Transverse colon (tissue), 4 donors: ENCODE measurements at regions not wholly inside any gene's neighbourhood (a gene's known extent, or its start where the extent isn't known, plus 50 kb on each side); places are given as distances from the start of the nearest gene placed in this dataset.

Experiments used
- DNase-seq: peaks from one replicate; pipeline ENCODE4 v3.0.0-alpha.2; 2019
- H3K27ac ChIP-seq, 4 donors: fragments of 200-600 bp; sonication (generic); 2 replicates each; pipeline ENCODE4 v1.5.1; 2016 to 2018; ENCODE audit warnings: inconsistent platforms in 4 of 4
- H3K27me3 ChIP-seq: fragments of 200-600 bp; sonication (generic); 2 replicates; pipeline ENCODE4 v1.5.1; 2017; ENCODE audit warnings: inconsistent platforms
- H3K36me3 ChIP-seq, 4 donors: fragments of 200-600 bp; sonication (generic); 2 replicates each; pipeline ENCODE4 v1.5.1; 2017 to 2019; ENCODE audit warnings: inconsistent platforms in 4 of 4
- H3K4me1 ChIP-seq, 4 donors: fragments of 200-600 bp; sonication (generic); 2 replicates each; pipeline ENCODE4 v1.5.1; 2017 to 2020; ENCODE audit warnings: inconsistent platforms in 4 of 4
- H3K4me3 ChIP-seq, 4 donors: fragments of 200-600 bp; sonication (generic); 1 replicate in 1 of 4; 2 replicates in 3 of 4; pipeline versions ENCODE4 v1.5.1 to v1.6.1; 2017 to 2019; ENCODE audit warnings: inconsistent platforms in 4 of 4
- H3K9me3 ChIP-seq, 2 donors: fragments of 200-600 bp; sonication (generic); 2 replicates each; pipeline ENCODE4 v1.5.1; 2017 to 2019; ENCODE audit warnings: inconsistent platforms in 2 of 2
- CTCF ChIP-seq, 5 experiments: fragments of 200-600 bp in 3 of 5; fragments of 450-650 bp in 2 of 5; sonication (generic) in 3 of 5; IDR thresholded peaks; 1 replicate in 2 of 5; 2 replicates in 3 of 5; pipeline ENCODE4 v1.5.1; 2016 to 2017; ENCODE audit warnings: antibody characterized with exemption in 5 of 5, inconsistent platforms in 3 of 5, mild to moderate bottlenecking in 2 of 5, moderate library complexity in 1 of 5
- EP300 ChIP-seq: sonication (generic); formaldehyde crosslinking; IDR thresholded peaks from one replicate; pipeline ENCODE4 v1.6.1; 2017; ENCODE audit warnings: antibody characterized with exemption, low read depth
- POLR2A ChIP-seq: fragments of 450-650 bp; IDR thresholded peaks from one replicate; pipeline ENCODE4 v1.6.1; 2016; ENCODE audit warnings: antibody characterized with exemption, mild to moderate bottlenecking, moderate library complexity
- POLR2AphosphoS5 ChIP-seq, 3 donors: sonication (generic); formaldehyde crosslinking; IDR thresholded peaks; one replicate each; pipeline ENCODE4 v1.6.1; 2016; ENCODE audit warnings: antibody characterized with exemption in 3 of 3
- WGBS, 2 donors: methylation state at CpG; one replicate each; pipeline ENCODE4 v1.1.5; 2018; ENCODE audit warnings: low coverage in 1 of 2; 5-methylcytosine and 5-hydroxymethylcytosine counted together
- in situ Hi-C, 4 donors: fragments of 200-750 bp; cut with MboI; loops; one replicate each; pipeline versions ENCODE4 v1.15.0 to v1.15.1; 2017; ENCODE audit warnings: low sequenced_read_pairs in 3 of 4, low pct_ligation_motif_present in 1 of 4, low pct_unique_long_range_greater_than_20kb in 1 of 4
- intact Hi-C: fragments of 100-400 bp; cut with DNase I; formaldehyde crosslinking; loops from one replicate; pipeline ENCODE4 v1.15.1; 2023; ENCODE audit warnings: low total_unique reads

GRCh38 chr12:60437297-60437696 lies 841.5 kb downstream of the SLC16A7 start:
- WGBS, 2 donors: 44 to 70% methylated on average over 1 of the region's 1 CpG
- Histone ChIP-seq H3K4me1 (no peaks in the 10 kb centered on the region), H3K27me3 (no peaks in the 10 kb centered on the region), H3K4me3 (no peak overlapping the region), H3K36me3 (no peaks in the 10 kb centered on the region), H3K9me3 (no peaks in the 10 kb centered on the region), H3K27ac (no peak overlapping the region)
- TF ChIP-seq POLR2A (no peak), CTCF (IDR thresholded peaks at IDR 0.05) (no peak), EP300 (no peak), POLR2AphosphoS5 (IDR thresholded peaks at IDR 0.05) (no peak)
- in situ Hi-C loops (no loop called here), intact Hi-C loops (no loop called here)
- DNase-seq: no peak

GRCh38 chr12:60441577-60441976 lies 845.7 kb downstream of the SLC16A7 start:
- TF ChIP-seq CTCF (IDR thresholded peaks at IDR 0.05) (no peak), EP300 (no peak), POLR2A (no peak), POLR2AphosphoS5 (IDR thresholded peaks at IDR 0.05) (no peak)
- Histone ChIP-seq H3K4me3 (no peak overlapping the region), H3K4me1 (no peaks in the 10 kb centered on the region), H3K9me3 (no peaks in the 10 kb centered on the region), H3K27ac (no peak overlapping the region), H3K27me3 (no peaks in the 10 kb centered on the region), H3K36me3 (no peaks in the 10 kb centered on the region)
- no peak for DNase-seq
- in situ Hi-C loops (no loop called here), intact Hi-C loops (no loop called here)
- 64 to 76% methylated on average over 4 of the region's 4 CpGs for WGBS, 2 donors

- no peak overlapping the region for H3K27ac ChIP-seq
- DNase-seq: no peak
- intact Hi-C loops: no loop called here
- no peaks in the 10 kb centered on the region for H3K27me3 ChIP-seq
- no peaks in the 10 kb centered on the region for H3K9me3 ChIP-seq
- in situ Hi-C loops: no loop called here
- no peak for TF ChIP-seq EP300
- TF ChIP-seq CTCF (IDR thresholded peaks at IDR 0.05): no peak
- TF ChIP-seq POLR2AphosphoS5 (IDR thresholded peaks at IDR 0.05): no peak
- TF ChIP-seq POLR2A: no peak
- no peaks in the 10 kb centered on the region for H3K4me1 ChIP-seq
- H3K4me3 ChIP-seq: no peak overlapping the region
- H3K36me3 ChIP-seq: no peaks in the 10 kb centered on the region
Observed at GRCh38 chr12:60451457-60451856, 855.6 kb downstream of the SLC16A7 start.

GRCh38 chr12:60465060-60465459 lies 869.2 kb downstream of the SLC16A7 start:
- Histone ChIP-seq H3K9me3 (no peaks in the 10 kb centered on the region), H3K36me3 (no peaks in the 10 kb centered on the region), H3K27me3 (no peaks in the 10 kb centered on the region), H3K4me3 (no peak overlapping the region), H3K4me1 (no peaks in the 10 kb centered on the region), H3K27ac (no peak overlapping the region)
- intact Hi-C loops (no loop called here), in situ Hi-C loops (no loop called here)
- TF ChIP-seq POLR2AphosphoS5 (IDR thresholded peaks at IDR 0.05): no peak
- TF ChIP-seq EP300: no peak
- TF ChIP-seq CTCF (IDR thresholded peaks at IDR 0.05): no peak
- no peak for TF ChIP-seq POLR2A
- no peak for DNase-seq
